NCI-H524 treated with DMSO at 0.1 percent for 48 hours (cell line): ENCODE measurements at regions not wholly inside any gene's neighbourhood (a gene's known extent, or its start where the extent isn't known, plus 50 kb on each side); places are given as distances from the start of the nearest gene placed in this dataset.

Experiments
- DNase-seq: peaks from one replicate; lab custom pipeline; 2025; lab: John Stamatoyannopoulos, UW

DNA sequence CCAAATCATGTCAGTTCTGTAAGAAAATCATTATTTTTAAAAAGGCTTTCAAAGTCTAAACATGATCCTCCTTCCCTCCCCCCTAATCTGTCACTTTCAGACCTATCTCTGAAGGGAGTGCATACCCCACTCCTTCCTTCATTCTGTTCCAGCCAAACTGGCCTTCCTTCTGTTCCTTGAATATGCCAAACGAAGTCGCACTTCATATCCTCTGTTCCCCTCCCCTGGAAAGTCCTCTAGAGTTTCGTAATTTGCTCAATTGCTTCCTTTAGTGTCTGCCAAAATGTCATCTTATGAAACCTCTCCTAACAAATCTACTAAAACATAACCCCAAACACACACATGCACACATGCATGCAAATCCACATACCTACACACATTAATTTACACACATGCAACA lies 69.5 kb upstream of the TUSC7 start:
- DNase-seq, result no peak

DNA sequence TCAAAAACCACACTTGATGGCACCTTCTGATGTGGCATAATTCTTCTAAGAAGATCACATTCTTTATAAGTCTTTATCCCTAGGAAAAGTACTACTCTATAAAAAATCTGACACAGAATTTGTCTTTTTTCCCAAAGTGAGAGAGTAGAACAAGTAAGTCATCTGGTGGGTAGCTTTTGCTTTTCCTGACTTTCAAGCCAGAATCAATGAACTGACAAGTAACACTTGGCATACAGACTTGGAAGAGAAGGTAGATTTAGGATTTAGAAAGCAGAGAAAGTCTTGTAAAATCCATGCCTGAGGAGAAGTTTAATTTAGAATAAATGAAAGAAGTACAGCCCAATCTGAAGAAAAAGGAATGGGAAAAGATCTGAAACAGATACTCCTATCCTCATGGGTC lies 66.6 kb upstream of the TUSC7 start:
- no peak for DNase-seq

DNA sequence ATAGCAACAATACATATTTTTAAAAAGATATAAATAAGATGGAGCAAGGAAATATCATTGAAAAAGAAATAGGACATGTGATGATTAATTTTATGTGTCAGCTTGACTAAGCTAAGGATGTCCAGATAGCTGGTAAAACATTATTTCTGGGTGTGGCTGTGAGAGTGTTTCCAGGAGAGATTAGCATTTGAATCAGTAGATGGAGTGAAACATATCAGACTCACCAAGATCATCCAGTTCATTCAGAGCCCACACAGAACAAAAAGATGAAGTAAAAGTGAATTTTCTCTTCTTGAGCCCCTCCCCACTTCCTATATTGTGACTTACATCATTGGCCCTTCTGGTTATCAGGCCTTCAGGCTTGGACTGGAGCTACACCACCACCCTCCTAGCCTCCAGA lies 61.6 kb upstream of the TUSC7 start:
- DNase-seq, result no peak
